ENCODE measurements at regions not wholly inside any gene's neighbourhood (a gene's known extent, or its start where the extent isn't known, plus 50 kb on each side); places are given as distances from the start of the nearest gene placed in this dataset.

- no peak overlapping the region for H4K91ac ChIP-seq (ENCODE audit: insufficient read depth, low read depth, low read length)
- no peaks in the 10 kb centered on the region for H3K79me1 ChIP-seq (ENCODE audit: low read depth in 1 of 2, low read length in 2 of 2)
- TF ChIP-seq CHD1 (IDR thresholded peaks at IDR 0.05; ENCODE audit: low read depth, low read length) (no peak), MAZ (IDR thresholded peaks at IDR 0.05; ENCODE audit: borderline replicate concordance, low read depth, low read length) (no peak), RCOR1 (IDR thresholded peaks at IDR 0.05; ENCODE audit: insufficient replicate concordance, low read length) (no peak), SMC3 (IDR thresholded peaks at IDR 0.05; ENCODE audit: low read depth, low read length) (no peak), USF2 (IDR thresholded peaks at IDR 0.05; ENCODE audit: low read depth, low read length) (no peak), POLR2A (IDR thresholded peaks at IDR 0.05; ENCODE audit: low read depth, low read length) (no peak), CTCF (conservative IDR thresholded peaks at IDR 0.05; ENCODE audit: low read depth, low read length) (no peak), BHLHE40 (IDR thresholded peaks at IDR 0.05; ENCODE audit: low read depth, low read length) (no peak), MXI1 (IDR thresholded peaks at IDR 0.05; ENCODE audit: borderline replicate concordance, low read depth, low read length) (no peak), NFE2L2 (IDR thresholded peaks at IDR 0.05; ENCODE audit: low read depth, low read length) (no peak), RAD21 (IDR thresholded peaks at IDR 0.05; ENCODE audit: low read length) (no peak), RFX5 (IDR thresholded peaks at IDR 0.05; ENCODE audit: low read depth, low read length) (no peak)
- H3K56ac ChIP-seq (ENCODE audit: extremely low read depth, insufficient read depth, low read length), result no peak overlapping the region
- no peak overlapping the region for H3K4me3 ChIP-seq (ENCODE audit: insufficient read depth, low read depth, low read length)
- H3K23ac ChIP-seq (ENCODE audit: low read depth, low read length), result no peak overlapping the region
- no CpG with 5 or more reads among the region's 1 CpG for WGBS, 2 experiments (ENCODE audit: extremely low coverage in 2 of 2, insufficient read length in 1 of 2)
- POLR2A ChIA-PET (ENCODE audit: unreplicated experiment), result no interaction called here
- no peaks in the 10 kb centered on the region for H4K20me1 ChIP-seq (ENCODE audit: insufficient read depth, low read length)
- DNase-seq (no peak), ATAC-seq (ENCODE audit: low read depth) (no peak)
- no peak overlapping the region for H2AK9ac ChIP-seq (replicated peaks; ENCODE audit: low read depth, low read length, poor library complexity)
- no peaks in the 10 kb centered on the region for H3K4me1 ChIP-seq (ENCODE audit: control insufficient read depth, insufficient read depth, low read length)
- H3K4me2 ChIP-seq (ENCODE audit: low read depth, low read length), result no peak overlapping the region
- in situ Hi-C loops (cut with MboI; ENCODE audit: low sequenced_read_pairs) (no loop called here), intact Hi-C loops (cut with micrococcal nuclease) (no loop called here), dilution Hi-C loops (cut with HindIII; ENCODE audit: low sequenced_read_pairs, unreplicated experiment) (no loop called here)
- no peak overlapping the region for H3K14ac ChIP-seq (replicated peaks; ENCODE audit: low read depth, low read length)
- no peak overlapping the region for H2BK120ac ChIP-seq (ENCODE audit: low read depth, low read length)
- H3K9me1 ChIP-seq (ENCODE audit: insufficient read depth, low read length), result no peaks in the 10 kb centered on the region
- no peak overlapping the region for H2AK5ac ChIP-seq (ENCODE audit: low read depth, low read length)
- H3K4ac ChIP-seq (ENCODE audit: low read depth, low read length), result no peak overlapping the region
- H3K36me3 ChIP-seq (ENCODE audit: control insufficient read depth, insufficient read depth, low read length), result no peaks in the 10 kb centered on the region
- H2BK20ac ChIP-seq (ENCODE audit: low read depth, low read length), result no peak overlapping the region
- peaks cover 2% of the 10 kb centered on the region; the same call in 1 of the 2 replicates for H3K9me3 ChIP-seq (ENCODE audit: control insufficient read depth, insufficient read depth, low read length)
- H3K27ac ChIP-seq (ENCODE audit: insufficient read depth, low read length), result no peak overlapping the region
- CTCF ChIA-PET, result no interaction called here
- no TSS peak for BruUV-seq (replicated peaks)
- H3K27me3 ChIP-seq (ENCODE audit: control insufficient read depth, insufficient read depth, low read length), result no peaks in the 10 kb centered on the region
- no peak overlapping the region for H2BK15ac ChIP-seq (ENCODE audit: low read depth, low read length)
- H2BK5ac ChIP-seq (ENCODE audit: low read depth, low read length, poor library complexity, severe bottlenecking), result no peak overlapping the region
- no peak overlapping the region for H4K5ac ChIP-seq (ENCODE audit: low read depth, low read length)
- no peak overlapping the region for H2AFZ ChIP-seq (replicated peaks; ENCODE audit: low read length, poor library complexity)
- no peak overlapping the region for H3K9ac ChIP-seq (ENCODE audit: low read depth, low read length)
- H3K18ac ChIP-seq (ENCODE audit: low read depth, low read length), result no peak overlapping the region
- no peak overlapping the region for H4K8ac ChIP-seq (ENCODE audit: low read depth in 2 of 2, low read length in 2 of 2)
These were observed 681.2 kb downstream of the SQOR start for GRCh38 chr15:46316024-46316423.

Measured in IMR-90 (cell line).